Hepatocyte (in vitro differentiated cells): ENCODE measurements at regions not wholly inside any gene's neighbourhood (a gene's known extent, or its start where the extent isn't known, plus 50 kb on each side); places are given as distances from the start of the nearest gene placed in this dataset.
"Not testable (repeated sequence)": the region's sequence is repeated elsewhere in the genome, so short reads cannot be mapped to it uniquely, and the experiment has no call there.

ENCODE experiments used
- DNase-seq: peaks from one replicate; pipeline ENCODE4 v3.0.0-alpha.2; 2016; ENCODE audit warnings: low spot score
- H2AFZ ChIP-seq: fragments of 200-600 bp; sonication (generic); 2 replicates; pipeline ENCODE4 v1.6.0; 2016; ENCODE audit warnings: antibody characterized with exemption, mild to moderate bottlenecking
- H3K27ac ChIP-seq: fragments of 200-600 bp; sonication (generic); 2 replicates; pipeline ENCODE4 v1.5.1; 2016; ENCODE audit warnings: mild to moderate bottlenecking
- H3K27me3 ChIP-seq: fragments of 200-600 bp; sonication (generic); 2 replicates; pipeline ENCODE4 v1.6.1; 2016
- H3K36me3 ChIP-seq: fragments of 200-600 bp; sonication (generic); replicated peaks from 2 replicates; pipeline ENCODE4 v1.5.1; 2016; ENCODE audit warnings: low read depth; ENCODE audit not compliant: insufficient read depth
- H3K4me1 ChIP-seq: fragments of 200-600 bp; sonication (generic); 2 replicates; pipeline ENCODE4 v1.5.1; 2016; ENCODE audit warnings: mild to moderate bottlenecking, moderate library complexity; ENCODE audit not compliant: insufficient read depth
- H3K4me2 ChIP-seq: fragments of 200-600 bp; sonication (generic); 2 replicates; pipeline ENCODE4 v1.6.0; 2016
- H3K4me3 ChIP-seq: fragments of 200-600 bp; sonication (generic); 2 replicates; pipeline ENCODE4 v1.5.1; 2016; ENCODE audit warnings: mild to moderate bottlenecking
- H3K79me2 ChIP-seq: fragments of 200-600 bp; sonication (generic); 2 replicates; pipeline ENCODE4 v1.6.0; 2017; ENCODE audit warnings: mild to moderate bottlenecking
- H3K9me2 ChIP-seq: fragments of 200-600 bp; sonication (generic); replicated peaks from 2 replicates; pipeline ENCODE4 v1.6.0; 2017; ENCODE audit warnings: mild to moderate bottlenecking; ENCODE audit not compliant: insufficient read depth
- H3K9me3 ChIP-seq: fragments of 200-600 bp; sonication (generic); 2 replicates; pipeline ENCODE4 v1.5.1; 2016; ENCODE audit warnings: low read depth, mild to moderate bottlenecking
- H4K20me1 ChIP-seq: fragments of 200-600 bp; sonication (generic); 2 replicates; pipeline ENCODE4 v1.6.0; 2016; ENCODE audit warnings: mild to moderate bottlenecking; ENCODE audit not compliant: insufficient read depth, poor library complexity, severe bottlenecking
- EZH2 ChIP-seq: fragments of 200-600 bp; sonication (generic); IDR thresholded peaks from 2 replicates; pipeline ENCODE4 v1.6.1; 2016; ENCODE audit warnings: antibody characterized with exemption, mild to moderate bottlenecking, borderline replicate concordance
- EZH2phosphoT487 ChIP-seq: fragments of 200-600 bp; sonication (generic); IDR thresholded peaks from one replicate; pipeline ENCODE4 v1.6.1; 2018; ENCODE audit warnings: antibody characterized with exemption, mild to moderate bottlenecking, low read depth, moderate library complexity; ENCODE audit not compliant: unreplicated experiment, severe bottlenecking
- WGBS: methylation state at CpG from one replicate; pipeline ENCODE4 v1.1.6; 2016; ENCODE audit warnings: low lambda C conversion rate; ENCODE audit errors: missing lambda C conversion rate; 5-methylcytosine and 5-hydroxymethylcytosine counted together
- TF ChIP-seq, protein P1 (sequence below): fragments of 200-600 bp; sonication (generic); IDR thresholded peaks from 2 replicates; pipeline ENCODE4 v1.5.1; 2016; ENCODE audit warnings: antibody characterized with exemption, mild to moderate bottlenecking; ENCODE audit not compliant: poor library complexity

DNA sequence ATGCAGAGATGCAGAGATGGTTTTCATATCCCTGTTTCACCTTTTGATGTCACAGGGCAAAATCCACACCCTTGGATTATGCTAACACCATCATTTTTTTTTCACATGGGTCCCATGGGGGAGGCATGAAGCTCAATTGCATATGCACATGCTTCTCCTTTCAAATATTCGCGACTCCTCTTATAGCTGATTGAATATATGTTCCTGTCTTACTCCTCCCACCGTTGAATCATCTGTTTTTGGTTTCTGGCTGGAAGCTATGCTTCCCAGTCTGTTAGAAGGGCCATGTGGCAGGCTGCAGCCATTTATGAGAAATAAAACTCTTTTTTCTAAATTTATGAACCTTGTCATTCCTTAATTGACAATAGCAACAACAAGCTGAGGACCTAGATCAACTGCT lies 877.9 kb upstream of the CDH18 start:
- 82% methylated on average over 3 of the region's 3 CpGs for WGBS
- not testable (repeated sequence) for H3K4me1 ChIP-seq, H2AFZ ChIP-seq, H3K79me2 ChIP-seq, H3K4me2 ChIP-seq, H3K9me2 ChIP-seq, H3K27me3 ChIP-seq, H3K9me3 ChIP-seq, H3K4me3 ChIP-seq, H3K27ac ChIP-seq, H4K20me1 ChIP-seq, H3K36me3 ChIP-seq, DNase-seq

DNA sequence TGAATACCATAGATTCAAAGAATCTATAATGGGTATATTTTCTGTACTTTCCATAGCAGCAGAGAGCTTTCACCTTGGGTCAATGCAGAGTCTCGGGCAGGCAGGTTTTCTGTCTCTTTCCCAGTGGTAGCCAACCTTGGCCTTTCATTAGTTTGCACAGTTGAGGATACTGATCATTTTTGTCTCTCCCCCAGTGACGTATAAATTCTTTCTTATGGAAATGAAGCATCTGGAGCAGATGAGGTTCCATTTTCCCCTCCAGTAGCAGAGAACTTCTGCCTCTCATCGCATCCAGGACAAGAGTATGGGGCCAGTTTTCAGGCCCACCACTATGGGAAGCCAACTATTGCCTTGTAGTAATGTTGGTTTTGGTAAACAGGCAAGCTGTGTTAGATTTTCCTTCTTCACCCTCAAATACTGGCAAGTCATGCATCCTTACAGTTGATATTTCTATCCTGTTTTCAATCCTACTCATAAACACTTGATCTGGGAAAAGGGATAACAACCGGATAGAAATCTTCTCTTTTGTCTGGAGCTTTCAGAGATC lies 845.2 kb upstream of the CDH18 start:
- H3K79me2 ChIP-seq, result no peaks in the 10 kb centered on the region
- no peaks in the 10 kb centered on the region for H3K36me3 ChIP-seq
- no peaks in the 10 kb centered on the region for H3K9me3 ChIP-seq
- WGBS, result 90% methylated on average over 4 of the region's 4 CpGs
- no peaks in the 10 kb centered on the region for H3K9me2 ChIP-seq
- TF ChIP-seq, protein P1, sequence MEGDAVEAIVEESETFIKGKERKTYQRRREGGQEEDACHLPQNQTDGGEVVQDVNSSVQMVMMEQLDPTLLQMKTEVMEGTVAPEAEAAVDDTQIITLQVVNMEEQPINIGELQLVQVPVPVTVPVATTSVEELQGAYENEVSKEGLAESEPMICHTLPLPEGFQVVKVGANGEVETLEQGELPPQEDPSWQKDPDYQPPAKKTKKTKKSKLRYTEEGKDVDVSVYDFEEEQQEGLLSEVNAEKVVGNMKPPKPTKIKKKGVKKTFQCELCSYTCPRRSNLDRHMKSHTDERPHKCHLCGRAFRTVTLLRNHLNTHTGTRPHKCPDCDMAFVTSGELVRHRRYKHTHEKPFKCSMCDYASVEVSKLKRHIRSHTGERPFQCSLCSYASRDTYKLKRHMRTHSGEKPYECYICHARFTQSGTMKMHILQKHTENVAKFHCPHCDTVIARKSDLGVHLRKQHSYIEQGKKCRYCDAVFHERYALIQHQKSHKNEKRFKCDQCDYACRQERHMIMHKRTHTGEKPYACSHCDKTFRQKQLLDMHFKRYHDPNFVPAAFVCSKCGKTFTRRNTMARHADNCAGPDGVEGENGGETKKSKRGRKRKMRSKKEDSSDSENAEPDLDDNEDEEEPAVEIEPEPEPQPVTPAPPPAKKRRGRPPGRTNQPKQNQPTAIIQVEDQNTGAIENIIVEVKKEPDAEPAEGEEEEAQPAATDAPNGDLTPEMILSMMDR, result no peak
- no peak for TF ChIP-seq EZH2
- no peak for TF ChIP-seq EZH2phosphoT487
- H3K27me3 ChIP-seq, result no peaks in the 10 kb centered on the region
- H3K4me1 ChIP-seq, result no peaks in the 10 kb centered on the region
- no peak overlapping the region for H3K4me2 ChIP-seq
- no peak for DNase-seq
- no peak overlapping the region for H3K4me3 ChIP-seq
- no peak overlapping the region for H2AFZ ChIP-seq
- no peaks in the 10 kb centered on the region for H4K20me1 ChIP-seq
- no peak overlapping the region for H3K27ac ChIP-seq

DNA sequence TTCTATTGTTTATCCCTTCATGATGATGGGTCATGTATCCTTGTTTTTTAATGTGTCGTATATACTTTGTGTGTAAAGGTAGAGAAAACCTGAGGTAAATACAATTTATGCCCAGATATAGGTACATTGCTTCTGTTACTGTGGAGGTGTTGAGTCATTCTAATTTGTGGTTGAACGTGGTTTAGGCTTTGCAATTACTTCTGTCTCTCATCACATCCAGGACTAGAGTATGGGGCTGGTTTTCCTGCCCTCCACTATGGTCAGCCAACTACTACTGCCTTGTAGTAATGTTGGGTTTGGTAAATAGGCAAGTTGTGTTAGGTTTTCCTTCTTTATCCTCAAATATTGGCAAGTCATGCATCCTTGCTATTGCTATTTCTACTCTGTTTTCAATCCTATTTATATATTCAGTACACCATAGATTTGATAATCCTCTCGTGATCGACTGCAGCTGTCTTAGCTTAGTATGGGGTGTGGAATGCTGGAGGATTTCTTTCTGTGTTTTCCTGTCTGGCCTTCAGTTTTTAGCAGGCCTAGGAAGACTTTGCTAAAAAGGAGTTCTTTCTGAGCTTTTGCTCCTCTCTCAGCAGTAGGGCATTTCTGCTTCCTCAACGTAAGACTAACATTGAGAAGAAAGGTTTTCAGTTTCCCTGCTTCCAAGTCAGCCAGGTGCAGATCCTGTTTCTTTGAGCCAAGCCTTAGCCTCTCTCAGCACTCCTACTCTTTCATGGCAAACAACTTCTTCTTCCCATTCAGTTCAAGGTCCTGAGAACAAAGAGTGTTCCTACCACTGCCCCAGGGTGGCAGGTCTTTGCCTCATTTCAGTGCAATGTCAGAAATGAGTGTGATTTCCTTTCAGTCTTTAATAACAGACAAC lies 844.4 kb upstream of the CDH18 start:
- TF ChIP-seq EZH2phosphoT487 (no peak), EZH2 (no peak)
- TF ChIP-seq, protein P1, result no peak
- no peaks in the 10 kb centered on the region for H3K36me3 ChIP-seq
- no peaks in the 10 kb centered on the region for H4K20me1 ChIP-seq
- H2AFZ ChIP-seq, result no peak overlapping the region
- H3K27me3 ChIP-seq, result no peaks in the 10 kb centered on the region
- no peak for DNase-seq
- no peak overlapping the region for H3K4me2 ChIP-seq
- no peaks in the 10 kb centered on the region for H3K79me2 ChIP-seq
- H3K9me3 ChIP-seq, result no peaks in the 10 kb centered on the region
- no peak overlapping the region for H3K27ac ChIP-seq
- WGBS, result 80% methylated on average over 5 of the region's 5 CpGs
- H3K4me3 ChIP-seq, result no peak overlapping the region
- no peaks in the 10 kb centered on the region for H3K9me2 ChIP-seq
- H3K4me1 ChIP-seq, result no peaks in the 10 kb centered on the region

DNA sequence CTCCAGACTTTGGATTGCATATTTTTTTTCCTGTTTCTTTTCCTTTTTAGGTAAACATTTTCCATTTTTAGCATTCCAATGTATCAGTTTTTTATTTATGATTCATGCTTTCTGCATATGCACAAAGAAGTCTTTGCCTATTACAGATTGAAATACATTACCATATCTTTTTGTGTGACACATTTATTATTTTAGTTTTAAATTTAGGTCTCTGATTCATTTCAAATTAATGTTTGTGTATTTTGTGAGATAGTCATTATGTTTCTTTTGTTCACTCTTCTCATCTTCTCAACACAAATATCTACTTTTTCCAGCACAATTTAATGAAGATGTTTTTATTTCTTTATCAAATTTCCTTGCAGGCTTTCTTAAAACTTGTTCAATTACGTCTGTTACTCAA lies 838.0 kb upstream of the CDH18 start:
- not testable (repeated sequence) for H3K9me3 ChIP-seq, H3K36me3 ChIP-seq, H3K27ac ChIP-seq, H3K4me1 ChIP-seq, H2AFZ ChIP-seq, H3K27me3 ChIP-seq, H4K20me1 ChIP-seq, DNase-seq, H3K79me2 ChIP-seq, H3K4me2 ChIP-seq, H3K4me3 ChIP-seq, H3K9me2 ChIP-seq
- WGBS, result 85% methylated on average over 1 of the region's 1 CpG

DNA sequence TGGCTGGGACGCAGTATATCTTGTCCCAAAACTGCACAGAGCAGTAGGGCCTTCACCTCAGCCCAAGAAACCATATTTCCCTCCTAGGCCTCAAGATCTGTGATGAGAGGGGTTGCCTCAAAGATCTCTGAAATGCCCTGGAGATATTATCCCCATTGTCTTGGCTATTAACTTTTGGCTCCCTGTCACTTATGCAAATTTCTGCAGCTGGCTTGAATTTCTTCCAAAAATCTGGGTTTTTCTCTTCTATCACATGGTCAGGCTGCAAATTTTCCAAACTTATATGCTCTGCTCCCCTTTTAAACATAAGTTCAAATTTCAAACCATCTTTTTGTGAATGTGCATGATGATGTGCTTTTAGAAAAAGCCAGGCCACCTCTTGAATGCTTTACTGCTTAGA lies 809.2 kb upstream of the CDH18 start:
- H3K4me1 ChIP-seq, H3K4me2 ChIP-seq, H3K9me2 ChIP-seq, DNase-seq, H3K27me3 ChIP-seq, H3K79me2 ChIP-seq, H2AFZ ChIP-seq, H4K20me1 ChIP-seq, H3K4me3 ChIP-seq, H3K36me3 ChIP-seq, H3K9me3 ChIP-seq, H3K27ac ChIP-seq: not testable (repeated sequence)
- WGBS, result 92% methylated on average over 1 of the region's 1 CpG

DNA sequence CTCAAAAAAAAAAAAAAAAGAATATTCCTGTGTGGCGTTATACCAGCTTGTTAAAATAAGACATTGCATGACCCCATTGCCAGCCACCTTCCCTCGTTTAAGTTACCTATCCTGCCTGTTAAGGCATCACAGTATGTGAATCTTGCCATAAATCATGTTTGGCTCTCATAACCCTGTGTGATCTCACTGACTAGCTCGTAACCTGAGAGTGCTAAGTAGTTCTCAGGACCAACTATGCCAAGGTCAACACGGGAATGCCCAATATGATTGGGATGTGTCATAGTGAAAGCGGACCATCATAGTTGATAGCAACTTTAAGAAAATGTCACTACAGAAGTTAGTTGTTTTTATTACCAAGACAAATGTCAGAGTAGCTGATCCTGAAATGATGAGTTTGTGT lies 796.8 kb upstream of the CDH18 start:
- H3K9me3 ChIP-seq, H3K9me2 ChIP-seq, H2AFZ ChIP-seq, H3K27ac ChIP-seq, H3K4me3 ChIP-seq, H3K4me2 ChIP-seq, H3K36me3 ChIP-seq, H3K4me1 ChIP-seq, H4K20me1 ChIP-seq, DNase-seq, H3K79me2 ChIP-seq, H3K27me3 ChIP-seq: not testable (repeated sequence)
- 93% methylated on average over 2 of the region's 5 CpGs for WGBS

DNA sequence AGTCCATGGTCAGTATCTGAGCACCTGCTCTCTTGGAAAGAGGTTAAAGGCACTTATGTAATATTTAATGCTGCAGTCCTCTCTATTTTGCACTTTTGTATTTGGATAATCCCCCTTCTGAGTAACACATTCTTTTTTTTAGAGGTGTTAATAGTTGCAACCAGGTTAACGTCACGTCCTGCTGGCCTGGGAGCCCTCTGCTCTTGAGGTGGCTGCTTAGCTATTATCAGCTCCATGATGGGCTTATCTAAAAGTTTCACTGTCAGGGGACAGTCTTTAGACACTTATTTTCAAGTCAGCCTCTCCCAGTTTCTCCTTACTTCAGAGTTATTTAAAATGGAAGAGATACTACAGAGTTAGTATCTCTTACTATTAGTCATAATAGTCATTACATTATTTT lies 795.5 kb upstream of the CDH18 start:
- not testable (repeated sequence) for H3K4me3 ChIP-seq, H3K79me2 ChIP-seq, H3K27ac ChIP-seq, H3K9me3 ChIP-seq, DNase-seq, H3K9me2 ChIP-seq, H3K4me2 ChIP-seq, H2AFZ ChIP-seq, H3K27me3 ChIP-seq, H3K4me1 ChIP-seq, H3K36me3 ChIP-seq, H4K20me1 ChIP-seq
- 77% methylated on average over 2 of the region's 2 CpGs for WGBS
